CD4-positive, alpha-beta T cell (primary cell): ENCODE measurements at regions not wholly inside any gene's neighbourhood (a gene's known extent, or its start where the extent isn't known, plus 50 kb on each side); places are given as distances from the start of the nearest gene placed in this dataset.

Source experiments
- ATAC-seq: fragments of 200-7000 bp; cut with Tn5 transposase; one replicate; pipeline ENCODE4 v1.10.0; 2022; ENCODE audit warnings: mild to moderate bottlenecking; ENCODE audit not compliant: poor library complexity
- CTCF ChIA-PET: fragments of 350-600 bp; sonication (Branson Sonifier 250); formaldehyde crosslinking; loops from one replicate; lab custom pipeline; 2021; ENCODE audit warnings: antibody characterized with exemption, inconsistent platforms; lab: Charles Lee
- POLR2A ChIA-PET: fragments of 350-600 bp; sonication (Branson Sonifier 250); formaldehyde crosslinking; loops from one replicate; lab custom pipeline; 2021; ENCODE audit warnings: antibody characterized with exemption, inconsistent platforms; lab: Charles Lee
- DNase-seq, 14 experiments: peaks; one replicate each; pipeline ENCODE4 v3.0.0-alpha.2; 2013 to 2020; ENCODE audit warnings: mixed read lengths in 2 of 14
- H3K27ac ChIP-seq, 2 donors: one replicate each; pipeline versions ENCODE4 v1.5.1 to v1.7.0; 2013; ENCODE audit warnings: low read length in 2 of 2, low read depth in 1 of 2, mild to moderate bottlenecking in 1 of 2
- H3K27me3 ChIP-seq, 2 experiments: 1 replicate in 1 of 2; 2 replicates in 1 of 2; pipeline versions ENCODE4 v1.6.1 to v1.7.0; 2013; ENCODE audit warnings: low read length in 2 of 2, control low read depth in 1 of 2, mild to moderate bottlenecking in 1 of 2, moderate library complexity in 1 of 2; ENCODE audit not compliant: insufficient read depth in 2 of 2, control insufficient read depth in 1 of 2
- H3K36me3 ChIP-seq: one replicate; pipeline ENCODE4 v1.6.1; 2013; ENCODE audit warnings: low read length, control low read depth; ENCODE audit not compliant: insufficient read depth
- H3K4me1 ChIP-seq: one replicate; pipeline ENCODE4 v1.6.1; 2013; ENCODE audit warnings: low read length, control low read depth; ENCODE audit not compliant: insufficient read depth
- H3K4me3 ChIP-seq: one replicate; pipeline ENCODE4 v1.5.1; 2013; ENCODE audit warnings: mild to moderate bottlenecking, low read length, moderate library complexity
- H3K9me3 ChIP-seq, 2 experiments: 1 replicate in 1 of 2; 2 replicates in 1 of 2; pipeline versions ENCODE4 v1.6.1 to v1.7.0; 2013; ENCODE audit warnings: low read length in 2 of 2, mild to moderate bottlenecking in 2 of 2, control low read depth in 1 of 2, moderate library complexity in 1 of 2; ENCODE audit not compliant: control insufficient read depth in 1 of 2, insufficient read depth in 1 of 2
- H3K27ac Mint-ChIP-seq: one replicate; pipeline ENCODE4 v1.8.0; 2020; ENCODE audit warnings: mixed read lengths
- H3K27me3 Mint-ChIP-seq: one replicate; pipeline ENCODE4 v1.8.0; 2021; ENCODE audit warnings: mixed read lengths
- H3K36me3 Mint-ChIP-seq: one replicate; pipeline ENCODE4 v1.8.0; 2021; ENCODE audit warnings: low read depth, mixed read lengths
- H3K4me1 Mint-ChIP-seq: one replicate; pipeline ENCODE4 v1.8.0; 2021; ENCODE audit warnings: low read depth, mixed read lengths
- H3K4me3 Mint-ChIP-seq: one replicate; pipeline ENCODE4 v1.8.0; 2020; ENCODE audit warnings: mild to moderate bottlenecking, mixed read lengths
- H3K9me3 Mint-ChIP-seq: one replicate; pipeline ENCODE4 v1.8.0; 2020; ENCODE audit warnings: mixed read lengths
- CTCF ChIP-seq: fragments of 200-600 bp; IDR thresholded peaks from one replicate; pipeline ENCODE4 v1.8.0; 2022; ENCODE audit warnings: antibody characterized with exemption, mild to moderate bottlenecking
- intact Hi-C, 2 experiments: fragments of 100-400 bp; cut with DNase I in 1 of 2; cut with micrococcal nuclease in 1 of 2; formaldehyde crosslinking; loops; one replicate each; pipeline versions ENCODE4 v1.15.1 to v1.9.0; 2023 to 2025; cut with DNase I, micrococcal nuclease

- ChIA-PET CTCF (no interaction called here), POLR2A (no interaction called here)
- intact Hi-C loops: no loop called here
- H3K4me1 ChIP-seq: peaks cover 11% of the 10 kb centered on the region
- no peaks in the 10 kb centered on the region for H3K27me3 ChIP-seq
- Mint-ChIP-seq H3K4me1 (peaks cover 13% of the 10 kb centered on the region), H3K27ac (no peak overlapping the region), H3K9me3 (peaks cover 9% of the 10 kb centered on the region), H3K27me3 (no peaks in the 10 kb centered on the region), H3K4me3 (no peak overlapping the region), H3K36me3 (no peaks in the 10 kb centered on the region)
- no peak overlapping the region for H3K27ac ChIP-seq
- TF ChIP-seq CTCF: no peak
- no peak overlapping the region for H3K4me3 ChIP-seq
- ATAC-seq (no peak), DNase-seq (no peak)
- peaks cover 7 to 14% of the 10 kb centered on the region in 2 experiments for H3K9me3 ChIP-seq
- H3K36me3 ChIP-seq: no peaks in the 10 kb centered on the region
Measured at GRCh38 chr3:31452495-31453106, 80.1 kb upstream of the STT3B start.

- Mint-ChIP-seq H3K27ac (no peak overlapping the region), H3K36me3 (no peaks in the 10 kb centered on the region), H3K9me3 (peaks cover 9% of the 10 kb centered on the region), H3K4me1 (peaks cover 12% of the 10 kb centered on the region), H3K27me3 (no peaks in the 10 kb centered on the region), H3K4me3 (no peak overlapping the region)
- peaks cover 7 to 10% of the 10 kb centered on the region in 2 experiments for H3K9me3 ChIP-seq
- no peak overlapping the region for H3K27ac ChIP-seq
- H3K4me1 ChIP-seq: peaks cover 6% of the 10 kb centered on the region
- TF ChIP-seq CTCF: no peak
- POLR2A ChIA-PET: no interaction called here
- no peak overlapping the region for H3K4me3 ChIP-seq
- DNase-seq (no peak), ATAC-seq (no peak)
- CTCF ChIA-PET: no interaction called here
- intact Hi-C loops: no loop called here
- H3K36me3 ChIP-seq: no peaks in the 10 kb centered on the region
- no peaks in the 10 kb centered on the region for H3K27me3 ChIP-seq
Measured at GRCh38 chr3:31453430-31453829, 79.3 kb upstream of the STT3B start.

- Mint-ChIP-seq H3K27me3 (no peaks in the 10 kb centered on the region), H3K4me1 (peaks cover 13% of the 10 kb centered on the region), H3K4me3 (no peak overlapping the region), H3K27ac (no peak overlapping the region), H3K9me3 (peaks cover 3% of the 10 kb centered on the region), H3K36me3 (no peaks in the 10 kb centered on the region)
- H3K9me3 ChIP-seq: peaks cover 0 to 3% of the 10 kb centered on the region in 2 experiments
- no peak for ATAC-seq
- peaks cover 3% of the 10 kb centered on the region for H3K4me1 ChIP-seq
- H3K27me3 ChIP-seq: no peaks in the 10 kb centered on the region
- CTCF ChIA-PET: no interaction called here
- TF ChIP-seq CTCF: no peak
- H3K4me3 ChIP-seq: no peak overlapping the region
- H3K36me3 ChIP-seq: no peaks in the 10 kb centered on the region
- DNase-seq: no peak
- no peak overlapping the region for H3K27ac ChIP-seq
- POLR2A ChIA-PET: no interaction called here
- intact Hi-C loops: no loop called here
Measured at GRCh38 chr3:31455524-31455923, 77.2 kb upstream of the STT3B start.
